ENCODE measurements at regions not wholly inside any gene's neighbourhood (a gene's known extent, or its start where the extent isn't known, plus 50 kb on each side); places are given as distances from the start of the nearest gene placed in this dataset.

DNA sequence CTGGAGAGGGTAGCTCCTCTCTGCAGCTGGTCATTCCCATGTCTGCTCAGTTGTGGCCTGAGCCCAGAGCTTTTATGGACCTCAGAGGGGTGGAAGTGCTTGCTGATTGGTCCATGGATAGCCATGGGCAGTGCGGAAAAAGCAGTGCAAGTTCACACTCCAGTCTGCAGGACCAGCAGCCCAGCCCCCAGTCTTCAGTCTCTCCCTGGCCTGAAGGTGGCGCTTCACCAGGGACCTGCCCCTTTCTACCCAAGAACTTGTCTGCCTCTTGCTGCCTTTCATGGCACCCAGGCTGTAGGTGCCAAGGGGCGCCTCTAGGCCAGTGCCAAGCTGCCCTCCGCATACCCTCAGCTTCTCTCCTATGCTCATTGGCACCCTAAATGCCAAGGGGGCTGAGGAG is 91.0 kb downstream of the TBXT start:
- no peaks in the 10 kb centered on the region for H4K20me1 ChIP-seq (ENCODE audit: insufficient read depth, low read length)
- no peaks in the 10 kb centered on the region for H3K79me2 ChIP-seq (ENCODE audit: low read length)
- DNase-seq: no peak
- no peaks in the 10 kb centered on the region for H3F3A ChIP-seq (ENCODE audit: insufficient read depth, low read length)
- no peak overlapping the region for H3K27ac ChIP-seq (ENCODE audit: low read length)
- no peaks in the 10 kb centered on the region for H3K9me2 ChIP-seq (replicated peaks; ENCODE audit: insufficient read depth, low read length)
- no peak overlapping the region for H3K9ac ChIP-seq (ENCODE audit: low read length)
- H3K9me3 ChIP-seq (replicated peaks; ENCODE audit: insufficient read depth, low read length): no peaks in the 10 kb centered on the region
- no peaks in the 10 kb centered on the region for H3K27me3 ChIP-seq (replicated peaks; ENCODE audit: insufficient read depth, low read length)
- H2AFZ ChIP-seq (ENCODE audit: low read length): no peak overlapping the region
- TF ChIP-seq EZH2phosphoT487 (IDR thresholded peaks at IDR 0.05; ENCODE audit: low read length): no peak
- TF ChIP-seq EZH2 (optimal IDR thresholded peaks at IDR 0.05; ENCODE audit: low read depth, low read length): no peak
- TF ChIP-seq, protein P1, sequence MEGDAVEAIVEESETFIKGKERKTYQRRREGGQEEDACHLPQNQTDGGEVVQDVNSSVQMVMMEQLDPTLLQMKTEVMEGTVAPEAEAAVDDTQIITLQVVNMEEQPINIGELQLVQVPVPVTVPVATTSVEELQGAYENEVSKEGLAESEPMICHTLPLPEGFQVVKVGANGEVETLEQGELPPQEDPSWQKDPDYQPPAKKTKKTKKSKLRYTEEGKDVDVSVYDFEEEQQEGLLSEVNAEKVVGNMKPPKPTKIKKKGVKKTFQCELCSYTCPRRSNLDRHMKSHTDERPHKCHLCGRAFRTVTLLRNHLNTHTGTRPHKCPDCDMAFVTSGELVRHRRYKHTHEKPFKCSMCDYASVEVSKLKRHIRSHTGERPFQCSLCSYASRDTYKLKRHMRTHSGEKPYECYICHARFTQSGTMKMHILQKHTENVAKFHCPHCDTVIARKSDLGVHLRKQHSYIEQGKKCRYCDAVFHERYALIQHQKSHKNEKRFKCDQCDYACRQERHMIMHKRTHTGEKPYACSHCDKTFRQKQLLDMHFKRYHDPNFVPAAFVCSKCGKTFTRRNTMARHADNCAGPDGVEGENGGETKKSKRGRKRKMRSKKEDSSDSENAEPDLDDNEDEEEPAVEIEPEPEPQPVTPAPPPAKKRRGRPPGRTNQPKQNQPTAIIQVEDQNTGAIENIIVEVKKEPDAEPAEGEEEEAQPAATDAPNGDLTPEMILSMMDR (IDR thresholded peaks at IDR 0.05; ENCODE audit: low read length): no peak
- no peak overlapping the region for H3K4me3 ChIP-seq (ENCODE audit: low read length)
- H3K4me1 ChIP-seq (ENCODE audit: low read length): no peaks in the 10 kb centered on the region
- no peak overlapping the region for H3K4me2 ChIP-seq (ENCODE audit: low read depth, low read length)
- no peaks in the 10 kb centered on the region for H3K36me3 ChIP-seq (replicated peaks; ENCODE audit: insufficient read depth, low read length)

DNA sequence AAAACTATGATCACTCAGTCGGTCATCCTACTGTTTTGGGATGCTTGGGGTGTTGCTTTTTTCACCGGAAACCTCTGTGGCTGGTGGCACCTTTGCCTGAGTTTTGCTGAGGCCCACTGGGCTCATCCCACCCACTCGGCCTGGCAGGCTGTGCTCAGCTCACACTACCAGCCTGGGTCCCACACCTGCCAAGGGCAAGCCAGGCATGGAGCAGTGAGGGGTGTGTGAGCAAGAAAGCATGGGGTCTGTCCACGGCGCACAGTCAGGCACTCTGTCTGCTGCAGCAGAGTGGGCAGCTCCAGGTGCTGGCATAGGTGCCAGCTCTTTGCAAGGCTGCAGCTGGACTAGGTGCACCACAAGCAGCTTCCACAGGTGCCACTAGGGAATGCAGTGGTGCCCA is 91.7 kb downstream of the TBXT start:
- no peaks in the 10 kb centered on the region for H3K4me1 ChIP-seq (ENCODE audit: low read length)
- no peaks in the 10 kb centered on the region for H3K79me2 ChIP-seq (ENCODE audit: low read length)
- TF ChIP-seq EZH2 (optimal IDR thresholded peaks at IDR 0.05; ENCODE audit: low read depth, low read length) (no peak), EZH2phosphoT487 (IDR thresholded peaks at IDR 0.05; ENCODE audit: low read length) (no peak)
- TF ChIP-seq, protein P1 (IDR thresholded peaks at IDR 0.05; ENCODE audit: low read length): no peak
- no peaks in the 10 kb centered on the region for H3K36me3 ChIP-seq (replicated peaks; ENCODE audit: insufficient read depth, low read length)
- H3K4me2 ChIP-seq (ENCODE audit: low read depth, low read length): no peak overlapping the region
- H4K20me1 ChIP-seq (ENCODE audit: insufficient read depth, low read length): no peaks in the 10 kb centered on the region
- H3K9me3 ChIP-seq (replicated peaks; ENCODE audit: insufficient read depth, low read length): no peaks in the 10 kb centered on the region
- H3K4me3 ChIP-seq (ENCODE audit: low read length): no peak overlapping the region
- no peaks in the 10 kb centered on the region for H3K27me3 ChIP-seq (replicated peaks; ENCODE audit: insufficient read depth, low read length)
- H3F3A ChIP-seq (ENCODE audit: insufficient read depth, low read length): no peaks in the 10 kb centered on the region
- H3K27ac ChIP-seq (ENCODE audit: low read length): no peak overlapping the region
- H3K9ac ChIP-seq (ENCODE audit: low read length): no peak overlapping the region
- H3K9me2 ChIP-seq (replicated peaks; ENCODE audit: insufficient read depth, low read length): no peaks in the 10 kb centered on the region
- DNase-seq: no peak
- no peak overlapping the region for H2AFZ ChIP-seq (ENCODE audit: low read length)

DNA sequence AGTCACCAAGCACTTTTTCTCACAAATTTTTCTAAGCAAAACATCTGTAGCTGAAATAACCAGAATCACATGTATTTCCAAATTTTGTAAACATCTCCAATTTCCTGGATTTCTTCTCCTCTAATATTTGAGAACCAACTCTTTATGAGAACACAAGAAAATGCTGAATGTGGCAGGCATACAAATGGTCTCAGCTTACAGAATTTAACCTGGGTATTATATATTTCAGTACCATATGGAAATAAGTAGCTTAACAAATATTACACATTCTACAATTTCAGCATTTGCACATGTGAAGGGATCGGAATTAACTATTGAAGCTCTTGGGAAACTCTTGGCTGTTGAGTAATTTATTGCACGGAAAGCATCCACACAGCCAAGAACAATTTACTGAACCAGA is 92.5 kb downstream of the TBXT start:
- Histone ChIP-seq H3K27me3 (replicated peaks; ENCODE audit: insufficient read depth, low read length) (no peaks in the 10 kb centered on the region), H3K9me2 (replicated peaks; ENCODE audit: insufficient read depth, low read length) (no peaks in the 10 kb centered on the region), H3K79me2 (ENCODE audit: low read length) (no peaks in the 10 kb centered on the region), H3K4me1 (ENCODE audit: low read length) (no peaks in the 10 kb centered on the region), H3K4me2 (ENCODE audit: low read depth, low read length) (no peak overlapping the region), H3K4me3 (ENCODE audit: low read length) (no peak overlapping the region), H3F3A (ENCODE audit: insufficient read depth, low read length) (no peaks in the 10 kb centered on the region), H3K9me3 (replicated peaks; ENCODE audit: insufficient read depth, low read length) (no peaks in the 10 kb centered on the region), H3K27ac (ENCODE audit: low read length) (no peak overlapping the region), H4K20me1 (ENCODE audit: insufficient read depth, low read length) (no peaks in the 10 kb centered on the region), H3K36me3 (replicated peaks; ENCODE audit: insufficient read depth, low read length) (no peaks in the 10 kb centered on the region), H2AFZ (ENCODE audit: low read length) (no peak overlapping the region), H3K9ac (ENCODE audit: low read length) (no peak overlapping the region)
- TF ChIP-seq EZH2phosphoT487 (IDR thresholded peaks at IDR 0.05; ENCODE audit: low read length) (no peak), EZH2 (optimal IDR thresholded peaks at IDR 0.05; ENCODE audit: low read depth, low read length) (no peak)
- TF ChIP-seq, protein P1 (IDR thresholded peaks at IDR 0.05; ENCODE audit: low read length): no peak
- no peak for DNase-seq

Data from MM.1S (cell line).